MM.1S (cell line): ENCODE measurements at regions not wholly inside any gene's neighbourhood (a gene's known extent, or its start where the extent isn't known, plus 50 kb on each side); places are given as distances from the start of the nearest gene placed in this dataset.
"Not testable (repeated sequence)": the region's sequence is repeated elsewhere in the genome, so short reads cannot be mapped to it uniquely, and the experiment has no call there.

Source experiments
- DNase-seq: peaks from one replicate; pipeline ENCODE4 v3.0.0-alpha.2; 2015
- H2AFZ ChIP-seq: fragments of 300-600 bp; sonication (generic); 2 replicates; pipeline ENCODE4 v1.6.0; 2016; ENCODE audit warnings: antibody characterized with exemption, low read length
- H3F3A ChIP-seq: fragments of 300-600 bp; sonication (generic); 2 replicates; pipeline ENCODE4 v1.6.1; 2016; ENCODE audit warnings: mild to moderate bottlenecking, antibody characterized with exemption, low read length, moderate library complexity, mixed read lengths; ENCODE audit not compliant: insufficient read depth
- H3K27ac ChIP-seq: fragments of 300-600 bp; sonication (generic); 2 replicates; pipeline ENCODE4 v1.5.1; 2016; ENCODE audit warnings: mild to moderate bottlenecking, low read length
- H3K27me3 ChIP-seq: fragments of 300-600 bp; sonication (generic); replicated peaks from 2 replicates; pipeline ENCODE4 v1.6.0; 2016; ENCODE audit warnings: low read length; ENCODE audit not compliant: insufficient read depth
- H3K36me3 ChIP-seq: fragments of 300-600 bp; sonication (generic); replicated peaks from 2 replicates; pipeline ENCODE4 v1.6.1; 2016; ENCODE audit warnings: mild to moderate bottlenecking, low read length, mixed read lengths; ENCODE audit not compliant: insufficient read depth
- H3K4me1 ChIP-seq: fragments of 300-600 bp; sonication (generic); 2 replicates; pipeline ENCODE4 v1.6.1; 2016; ENCODE audit warnings: low read length, mixed read lengths
- H3K4me2 ChIP-seq: fragments of 300-600 bp; sonication (generic); 2 replicates; pipeline ENCODE4 v1.6.0; 2016; ENCODE audit warnings: low read depth, low read length
- H3K4me3 ChIP-seq: fragments of 300-600 bp; sonication (generic); 2 replicates; pipeline ENCODE4 v1.5.1; 2016; ENCODE audit warnings: low read length, mixed read lengths
- H3K79me2 ChIP-seq: fragments of 300-600 bp; sonication (generic); 2 replicates; pipeline ENCODE4 v1.6.1; 2016; ENCODE audit warnings: mixed run types, low read length, mixed read lengths
- H3K9ac ChIP-seq: fragments of 300-600 bp; sonication (generic); 2 replicates; pipeline ENCODE4 v1.6.1; 2016; ENCODE audit warnings: low read length, mixed read lengths
- H3K9me2 ChIP-seq: fragments of 300-600 bp; sonication (generic); replicated peaks from 2 replicates; pipeline ENCODE4 v1.6.1; 2016; ENCODE audit warnings: mild to moderate bottlenecking, low read length, mixed read lengths; ENCODE audit not compliant: insufficient read depth
- H3K9me3 ChIP-seq: fragments of 300-600 bp; sonication (generic); replicated peaks from 2 replicates; pipeline ENCODE4 v1.6.1; 2016; ENCODE audit warnings: mild to moderate bottlenecking, low read length, mixed read lengths; ENCODE audit not compliant: insufficient read depth
- H4K20me1 ChIP-seq: fragments of 300-600 bp; sonication (generic); 2 replicates; pipeline ENCODE4 v1.6.1; 2016; ENCODE audit warnings: mild to moderate bottlenecking, low read length, moderate library complexity, mixed read lengths; ENCODE audit not compliant: insufficient read depth

DNA sequence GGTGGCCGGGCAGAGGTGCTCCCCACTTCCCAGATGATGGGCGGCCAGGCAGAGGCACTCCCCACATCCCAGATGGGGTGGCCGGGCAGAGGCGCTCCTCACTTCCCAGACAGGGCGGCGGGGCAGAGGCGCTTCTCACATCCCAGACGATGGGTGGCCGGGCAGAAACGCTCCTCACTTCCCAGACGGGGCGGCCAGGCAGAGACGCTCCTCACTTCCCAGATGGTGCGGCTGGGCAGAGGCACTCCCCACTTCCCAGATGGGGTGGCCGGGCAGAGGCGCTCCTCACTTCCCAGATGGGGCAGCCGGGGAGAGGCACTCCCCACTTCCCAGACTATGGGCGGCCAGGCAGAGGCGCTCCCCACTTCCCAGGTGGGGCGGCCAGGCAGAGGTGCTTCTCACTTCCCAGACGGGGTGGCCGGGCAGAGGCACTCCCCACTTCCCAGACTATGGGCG, 275.8 kb downstream of the LIPI start:
- H2AFZ ChIP-seq, DNase-seq, H3K4me2 ChIP-seq, H3K79me2 ChIP-seq, H4K20me1 ChIP-seq, H3K4me3 ChIP-seq, H3K9me2 ChIP-seq, H3K4me1 ChIP-seq, H3K9me3 ChIP-seq, H3F3A ChIP-seq, H3K27me3 ChIP-seq, H3K9ac ChIP-seq, H3K27ac ChIP-seq, H3K36me3 ChIP-seq: not testable (repeated sequence)

DNA sequence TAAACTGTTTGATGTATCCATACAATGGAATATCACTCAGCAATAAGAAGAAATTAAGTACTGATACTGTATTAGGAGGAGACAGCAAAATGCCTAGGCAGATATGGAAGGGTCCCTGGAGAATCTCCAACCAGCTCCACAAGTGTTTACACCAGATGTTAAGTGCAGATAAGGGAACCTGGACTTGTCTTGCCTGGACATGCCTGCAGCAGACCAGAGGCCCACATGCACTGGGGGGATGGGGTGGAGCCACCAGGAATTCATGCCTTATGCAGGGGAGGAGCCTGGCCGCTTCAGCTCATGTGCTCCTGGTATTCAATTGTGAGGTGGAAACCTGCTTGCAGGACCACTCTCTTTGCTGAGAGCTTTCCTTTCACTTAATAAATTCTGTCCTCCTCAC, 287.6 kb downstream of the LIPI start:
- not testable (repeated sequence) for H2AFZ ChIP-seq, H3F3A ChIP-seq, H3K4me1 ChIP-seq, H3K27ac ChIP-seq, DNase-seq, H3K4me2 ChIP-seq, H3K9me2 ChIP-seq, H3K27me3 ChIP-seq, H4K20me1 ChIP-seq, H3K36me3 ChIP-seq, H3K9me3 ChIP-seq, H3K79me2 ChIP-seq, H3K4me3 ChIP-seq, H3K9ac ChIP-seq

DNA sequence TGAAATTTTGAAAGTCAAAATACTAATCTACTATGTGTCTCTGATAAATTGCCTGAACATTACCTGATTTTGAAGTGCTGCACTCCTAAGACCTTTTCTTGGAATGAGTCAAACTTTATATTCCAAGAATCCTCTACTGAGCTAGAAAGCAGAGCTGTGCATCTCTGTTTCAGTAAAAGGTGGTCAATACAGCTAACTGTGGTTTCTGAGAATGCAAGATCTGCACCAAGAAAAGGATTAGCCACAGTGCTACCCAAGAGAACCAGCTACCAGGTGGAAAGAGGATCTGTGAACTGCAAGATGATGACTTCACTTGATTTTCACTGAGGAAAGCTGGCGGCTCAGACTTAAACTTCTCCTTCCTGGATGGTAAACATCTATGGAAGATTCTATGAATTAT, 289.3 kb downstream of the LIPI start:
- not testable (repeated sequence) for H3K27me3 ChIP-seq, H3K4me2 ChIP-seq, DNase-seq, H3K27ac ChIP-seq, H3K79me2 ChIP-seq, H3K9ac ChIP-seq, H3K36me3 ChIP-seq, H3K9me3 ChIP-seq, H3K9me2 ChIP-seq, H4K20me1 ChIP-seq, H3K4me1 ChIP-seq, H3F3A ChIP-seq, H2AFZ ChIP-seq, H3K4me3 ChIP-seq

DNA sequence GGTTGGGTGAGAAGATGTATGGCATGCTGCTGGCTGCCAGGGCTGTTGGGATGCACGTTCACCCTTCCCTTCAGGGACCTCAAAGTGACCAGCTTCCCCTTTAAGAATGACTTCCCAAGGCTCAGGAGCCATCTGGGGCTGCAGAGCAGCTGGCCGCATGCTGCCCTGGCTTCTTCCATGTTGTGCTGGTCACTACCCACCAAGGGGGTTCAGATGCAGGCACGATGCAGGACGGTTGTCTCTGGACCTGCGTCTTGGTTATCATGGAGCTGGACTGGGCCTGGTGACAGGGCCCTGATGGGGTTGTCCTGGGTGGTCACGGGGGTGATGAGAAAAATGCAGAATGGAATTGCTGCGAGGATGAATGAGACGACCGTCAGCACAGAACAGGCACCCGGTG, 297.8 kb downstream of the POTED start:
- not testable (repeated sequence) for H3K9ac ChIP-seq, H4K20me1 ChIP-seq, H3K4me3 ChIP-seq, H3K27ac ChIP-seq, H2AFZ ChIP-seq, H3K27me3 ChIP-seq, H3K36me3 ChIP-seq, DNase-seq, H3K9me2 ChIP-seq, H3K4me2 ChIP-seq, H3K4me1 ChIP-seq, H3K79me2 ChIP-seq, H3K9me3 ChIP-seq, H3F3A ChIP-seq

- not testable (repeated sequence) for H3K4me3 ChIP-seq, DNase-seq, H3K4me2 ChIP-seq, H3K4me1 ChIP-seq, H2AFZ ChIP-seq, H3K9ac ChIP-seq, H3F3A ChIP-seq, H4K20me1 ChIP-seq, H3K27me3 ChIP-seq, H3K9me3 ChIP-seq, H3K79me2 ChIP-seq, H3K9me2 ChIP-seq, H3K36me3 ChIP-seq, H3K27ac ChIP-seq
Measured at GRCh38 chr21:13896596-13897247, 287.1 kb downstream of the POTED start.

- H2AFZ ChIP-seq, H3F3A ChIP-seq, H3K27ac ChIP-seq, H3K79me2 ChIP-seq, H3K9me2 ChIP-seq, H3K27me3 ChIP-seq, H3K36me3 ChIP-seq, H3K9me3 ChIP-seq, H3K4me2 ChIP-seq, DNase-seq, H4K20me1 ChIP-seq, H3K9ac ChIP-seq, H3K4me3 ChIP-seq, H3K4me1 ChIP-seq: not testable (repeated sequence)
Measured at GRCh38 chr21:13893617-13894016, 284.0 kb downstream of the POTED start.

GRCh38 chr21:13893025-13893424, 283.4 kb downstream of the POTED start:
- H3K4me1 ChIP-seq, H2AFZ ChIP-seq, H4K20me1 ChIP-seq, H3F3A ChIP-seq, H3K36me3 ChIP-seq, DNase-seq, H3K4me2 ChIP-seq, H3K27ac ChIP-seq, H3K4me3 ChIP-seq, H3K27me3 ChIP-seq, H3K9me3 ChIP-seq, H3K79me2 ChIP-seq, H3K9me2 ChIP-seq, H3K9ac ChIP-seq: not testable (repeated sequence)

DNA sequence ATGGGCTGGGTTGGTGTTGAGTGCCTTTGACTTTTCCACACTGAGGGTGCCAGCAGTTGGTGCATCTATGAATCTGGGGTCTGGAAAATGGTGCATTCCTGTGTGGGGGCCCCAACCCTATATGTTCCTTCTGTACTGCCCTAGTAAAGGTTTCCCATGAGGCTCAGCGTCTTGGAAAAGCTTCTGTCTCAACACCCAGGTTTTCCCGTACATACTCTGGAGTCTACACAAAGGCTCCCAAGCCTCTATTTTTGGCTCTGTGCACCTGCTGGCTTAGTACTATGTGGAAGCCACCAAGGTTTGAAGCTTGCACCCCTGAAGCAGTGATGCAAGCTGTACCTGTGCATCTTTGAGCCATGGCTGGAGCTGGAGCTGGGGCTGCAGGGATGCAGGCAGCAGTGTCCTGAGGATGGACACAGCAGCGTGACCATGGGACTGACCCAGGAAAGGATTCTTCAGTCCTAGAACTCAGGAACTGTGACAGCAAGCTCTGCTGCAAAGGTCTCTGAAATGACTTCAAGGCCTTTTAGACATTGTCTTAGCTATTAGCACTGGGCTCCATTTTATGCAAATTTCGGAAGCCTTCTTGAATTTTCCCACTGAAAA, 282.7 kb downstream of the POTED start:
- not testable (repeated sequence) for H3K4me3 ChIP-seq, H3K27me3 ChIP-seq, H3K9me2 ChIP-seq, H3K4me1 ChIP-seq, H3K79me2 ChIP-seq, H3K27ac ChIP-seq, H3F3A ChIP-seq, H3K36me3 ChIP-seq, DNase-seq, H3K9me3 ChIP-seq, H4K20me1 ChIP-seq, H3K9ac ChIP-seq, H3K4me2 ChIP-seq, H2AFZ ChIP-seq
